22Rv1 (cell line): ENCODE measurements at regions not wholly inside any gene's neighbourhood (a gene's known extent, or its start where the extent isn't known, plus 50 kb on each side); places are given as distances from the start of the nearest gene placed in this dataset.

ENCODE experiments used
- ZFX ChIP-seq: fragments of 450-650 bp; IDR thresholded peaks from 2 replicates; pipeline ENCODE4 v1.6.1; 2017; ENCODE audit warnings: antibody characterized with exemption, borderline replicate concordance
- TF ChIP-seq, protein P1 (sequence below): fragments of 450-650 bp; IDR thresholded peaks from 2 replicates; pipeline ENCODE4 v1.5.1; 2017; ENCODE audit warnings: mild to moderate bottlenecking

DNA sequence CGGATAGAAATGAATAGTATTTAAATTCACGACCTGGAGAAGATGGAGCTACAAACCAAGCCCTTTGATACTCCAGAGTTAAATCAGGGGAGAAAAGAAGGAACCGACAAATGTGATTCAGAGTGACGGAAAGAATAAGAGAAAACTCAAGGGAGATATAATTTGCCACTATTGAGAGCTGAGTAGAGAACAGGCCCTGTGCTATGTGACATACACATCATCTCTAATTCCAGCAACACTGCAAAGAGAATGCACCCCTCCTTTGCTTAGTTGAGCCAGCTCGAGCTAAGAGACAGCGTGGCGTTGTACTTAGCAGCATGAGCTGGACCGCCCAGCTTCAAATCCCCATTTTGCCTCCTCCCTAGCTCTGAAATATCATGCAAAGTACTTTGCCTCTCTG is 266.4 kb upstream of the TENM3 start:
- TF ChIP-seq, protein P1, sequence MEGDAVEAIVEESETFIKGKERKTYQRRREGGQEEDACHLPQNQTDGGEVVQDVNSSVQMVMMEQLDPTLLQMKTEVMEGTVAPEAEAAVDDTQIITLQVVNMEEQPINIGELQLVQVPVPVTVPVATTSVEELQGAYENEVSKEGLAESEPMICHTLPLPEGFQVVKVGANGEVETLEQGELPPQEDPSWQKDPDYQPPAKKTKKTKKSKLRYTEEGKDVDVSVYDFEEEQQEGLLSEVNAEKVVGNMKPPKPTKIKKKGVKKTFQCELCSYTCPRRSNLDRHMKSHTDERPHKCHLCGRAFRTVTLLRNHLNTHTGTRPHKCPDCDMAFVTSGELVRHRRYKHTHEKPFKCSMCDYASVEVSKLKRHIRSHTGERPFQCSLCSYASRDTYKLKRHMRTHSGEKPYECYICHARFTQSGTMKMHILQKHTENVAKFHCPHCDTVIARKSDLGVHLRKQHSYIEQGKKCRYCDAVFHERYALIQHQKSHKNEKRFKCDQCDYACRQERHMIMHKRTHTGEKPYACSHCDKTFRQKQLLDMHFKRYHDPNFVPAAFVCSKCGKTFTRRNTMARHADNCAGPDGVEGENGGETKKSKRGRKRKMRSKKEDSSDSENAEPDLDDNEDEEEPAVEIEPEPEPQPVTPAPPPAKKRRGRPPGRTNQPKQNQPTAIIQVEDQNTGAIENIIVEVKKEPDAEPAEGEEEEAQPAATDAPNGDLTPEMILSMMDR = no peak
- TF ChIP-seq ZFX = no peak
